Lower lobe of right lung (tissue), 2 donors: ENCODE measurements at regions not wholly inside any gene's neighbourhood (a gene's known extent, or its start where the extent isn't known, plus 50 kb on each side); places are given as distances from the start of the nearest gene placed in this dataset.

Experiments used
- ATAC-seq, 2 donors: fragments of 200-7000 bp; cut with Tn5 transposase; one replicate each; pipeline ENCODE4 v1.9.1; 2020 to 2022; ENCODE audit warnings: mild to moderate bottlenecking in 2 of 2, moderate library complexity in 2 of 2
- DNase-seq: peaks from one replicate; pipeline ENCODE4 v3.0.0-alpha.2; 2020
- H3K27ac ChIP-seq: fragments of 200-600 bp; one replicate; pipeline ENCODE4 v1.8.0; 2022
- H3K27me3 ChIP-seq: fragments of 200-600 bp; one replicate; pipeline ENCODE4 v1.8.0; 2022; ENCODE audit warnings: low read depth
- H3K36me3 ChIP-seq: fragments of 200-600 bp; one replicate; pipeline ENCODE4 v1.8.0; 2022; ENCODE audit warnings: mild to moderate bottlenecking
- H3K4me1 ChIP-seq: fragments of 200-600 bp; one replicate; pipeline ENCODE4 v1.8.0; 2022
- H3K4me3 ChIP-seq: fragments of 200-600 bp; one replicate; pipeline ENCODE4 v1.8.0; 2022; ENCODE audit warnings: mild to moderate bottlenecking
- H3K9me3 ChIP-seq: fragments of 200-600 bp; one replicate; pipeline ENCODE4 v1.8.0; 2022
- intact Hi-C: fragments of 100-400 bp; cut with DNase I; formaldehyde crosslinking; loops from one replicate; pipeline ENCODE4 v1.11.0; 2022
- TF ChIP-seq, protein P1 (sequence below): fragments of 200-600 bp; IDR thresholded peaks from one replicate; pipeline ENCODE4 v1.8.0; 2022; ENCODE audit warnings: antibody characterized with exemption, mild to moderate bottlenecking
- donor health status: DM: no; HTN: yes; CAD: no; lungs with severe emphysema.

DNA sequence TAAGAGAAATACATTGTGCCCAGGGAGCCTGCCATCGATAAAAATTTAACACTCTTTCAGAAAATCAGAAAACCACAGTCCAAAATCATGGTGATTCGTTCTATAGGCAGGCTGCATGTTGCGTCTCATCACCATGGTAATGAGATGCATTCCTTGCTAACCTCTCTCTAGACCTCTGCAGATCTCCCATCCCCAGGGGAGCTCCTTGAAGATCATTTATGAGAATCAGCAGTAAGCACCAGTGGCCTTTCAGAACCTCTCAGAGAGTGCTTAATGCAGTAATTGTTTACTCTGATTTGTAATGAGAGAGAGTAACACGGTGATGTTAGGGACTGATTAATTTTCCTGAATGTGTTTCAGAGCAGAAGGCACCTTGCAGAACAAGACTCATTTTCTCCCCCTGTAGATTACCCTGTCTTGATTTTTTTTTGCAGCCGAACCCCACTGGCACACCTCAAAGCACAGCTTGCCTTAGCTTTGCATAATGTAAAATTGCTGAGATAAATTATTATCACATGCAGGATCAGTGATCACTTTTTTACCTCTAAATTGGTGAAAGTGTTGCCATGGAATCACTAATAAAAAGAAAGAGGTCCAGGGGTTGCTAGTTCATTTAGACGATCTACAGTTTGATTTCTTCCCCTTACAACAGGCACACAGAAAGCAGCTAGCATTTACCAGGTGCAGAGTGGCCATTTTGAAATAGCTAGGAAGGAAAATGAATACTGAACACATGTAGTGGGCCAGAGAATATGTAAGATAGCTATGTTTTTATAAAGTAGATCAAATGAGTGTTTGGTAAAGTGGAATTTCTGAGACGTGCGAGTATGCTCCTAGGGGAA, 98.9 kb upstream of the CHL1 start:
- TF ChIP-seq, protein P1, sequence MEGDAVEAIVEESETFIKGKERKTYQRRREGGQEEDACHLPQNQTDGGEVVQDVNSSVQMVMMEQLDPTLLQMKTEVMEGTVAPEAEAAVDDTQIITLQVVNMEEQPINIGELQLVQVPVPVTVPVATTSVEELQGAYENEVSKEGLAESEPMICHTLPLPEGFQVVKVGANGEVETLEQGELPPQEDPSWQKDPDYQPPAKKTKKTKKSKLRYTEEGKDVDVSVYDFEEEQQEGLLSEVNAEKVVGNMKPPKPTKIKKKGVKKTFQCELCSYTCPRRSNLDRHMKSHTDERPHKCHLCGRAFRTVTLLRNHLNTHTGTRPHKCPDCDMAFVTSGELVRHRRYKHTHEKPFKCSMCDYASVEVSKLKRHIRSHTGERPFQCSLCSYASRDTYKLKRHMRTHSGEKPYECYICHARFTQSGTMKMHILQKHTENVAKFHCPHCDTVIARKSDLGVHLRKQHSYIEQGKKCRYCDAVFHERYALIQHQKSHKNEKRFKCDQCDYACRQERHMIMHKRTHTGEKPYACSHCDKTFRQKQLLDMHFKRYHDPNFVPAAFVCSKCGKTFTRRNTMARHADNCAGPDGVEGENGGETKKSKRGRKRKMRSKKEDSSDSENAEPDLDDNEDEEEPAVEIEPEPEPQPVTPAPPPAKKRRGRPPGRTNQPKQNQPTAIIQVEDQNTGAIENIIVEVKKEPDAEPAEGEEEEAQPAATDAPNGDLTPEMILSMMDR: no peak
- H3K36me3 ChIP-seq: no peaks in the 10 kb centered on the region
- no peak for DNase-seq
- H3K27me3 ChIP-seq: no peaks in the 10 kb centered on the region
- no peak overlapping the region for H3K4me3 ChIP-seq
- no peak for ATAC-seq
- H3K9me3 ChIP-seq: no peaks in the 10 kb centered on the region
- intact Hi-C loops: no loop called here
- no peaks in the 10 kb centered on the region for H3K4me1 ChIP-seq
- H3K27ac ChIP-seq: no peak overlapping the region

DNA sequence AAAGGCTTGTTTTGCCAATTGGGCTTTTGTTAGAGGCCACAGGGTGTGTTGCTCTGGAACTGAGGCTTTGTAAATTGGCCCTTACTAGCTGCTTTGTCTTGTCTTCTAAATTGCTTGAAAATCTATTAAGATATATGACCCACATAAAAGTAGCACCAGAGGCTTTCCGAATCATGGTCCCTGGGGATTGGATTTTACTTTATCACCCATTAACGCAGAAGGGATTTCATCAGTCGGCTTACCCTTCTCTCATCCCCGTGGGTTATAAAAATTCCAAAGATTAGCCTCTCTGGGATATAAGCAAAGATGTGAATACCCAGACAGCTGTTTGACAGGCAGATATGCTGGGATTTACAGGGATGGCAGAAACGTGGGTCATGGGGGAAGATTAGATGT, 98.3 kb upstream of the CHL1 start:
- no peaks in the 10 kb centered on the region for H3K4me1 ChIP-seq
- DNase-seq: no peak
- no peaks in the 10 kb centered on the region for H3K9me3 ChIP-seq
- no peak for ATAC-seq
- no peak overlapping the region for H3K4me3 ChIP-seq
- intact Hi-C loops: no loop called here
- no peaks in the 10 kb centered on the region for H3K27me3 ChIP-seq
- H3K36me3 ChIP-seq: no peaks in the 10 kb centered on the region
- TF ChIP-seq, protein P1: no peak
- no peak overlapping the region for H3K27ac ChIP-seq

DNA sequence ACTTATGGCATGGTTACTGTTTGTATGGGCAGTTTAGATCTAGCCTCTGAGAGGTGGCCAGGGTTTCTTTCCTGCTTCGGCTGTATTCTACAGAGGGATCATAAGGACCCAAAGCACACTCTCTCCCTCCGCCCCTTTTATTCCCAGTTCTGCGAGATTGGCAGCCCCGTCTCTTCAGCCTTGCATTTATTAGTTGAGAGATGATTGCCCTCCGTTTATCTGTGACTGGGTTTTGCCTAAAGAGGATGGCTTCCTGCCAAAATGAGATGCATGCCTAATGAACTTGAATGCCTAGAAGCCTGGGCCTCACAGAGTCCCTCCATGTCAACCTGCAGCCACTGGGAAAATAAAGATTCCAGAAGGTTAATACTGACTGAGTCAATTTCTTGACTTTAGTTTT, 97.1 kb upstream of the CHL1 start:
- H3K36me3 ChIP-seq: no peaks in the 10 kb centered on the region
- intact Hi-C loops: no loop called here

DNA sequence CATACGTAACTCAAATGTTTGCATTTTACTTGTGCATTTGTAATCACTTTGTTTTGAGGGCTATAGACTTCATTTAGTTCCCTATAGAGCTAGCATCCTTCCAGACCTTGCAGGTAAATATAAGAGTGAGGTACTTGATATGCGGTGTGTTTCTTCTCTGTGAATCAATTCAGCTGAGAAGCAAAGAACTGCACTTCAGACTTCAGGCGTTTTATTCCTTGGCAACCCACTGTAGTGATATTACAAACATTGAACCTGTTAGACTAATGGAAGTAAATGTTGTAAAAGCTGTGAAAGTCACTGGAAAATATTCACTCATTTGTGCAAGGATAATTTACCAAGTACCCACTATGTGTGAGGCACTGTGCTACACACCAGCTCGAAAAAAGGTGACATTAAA, 94.1 kb upstream of the CHL1 start:
- no peaks in the 10 kb centered on the region for H3K9me3 ChIP-seq
- no peak overlapping the region for H3K27ac ChIP-seq
- ATAC-seq (no peak), DNase-seq (no peak)
- H3K27me3 ChIP-seq: no peaks in the 10 kb centered on the region
- no peaks in the 10 kb centered on the region for H3K4me1 ChIP-seq
- no peaks in the 10 kb centered on the region for H3K36me3 ChIP-seq
- intact Hi-C loops: no loop called here
- no peak overlapping the region for H3K4me3 ChIP-seq
- TF ChIP-seq, protein P1: no peak

More for the DNA sequence above, 97.1 kb upstream of the CHL1 start:
- no peaks in the 10 kb centered on the region for H3K27me3 ChIP-seq
- TF ChIP-seq, protein P1: no peak
- no peak overlapping the region for H3K27ac ChIP-seq
- no peak overlapping the region for H3K4me3 ChIP-seq
- DNase-seq: no peak
- no peaks in the 10 kb centered on the region for H3K4me1 ChIP-seq
- no peaks in the 10 kb centered on the region for H3K9me3 ChIP-seq
- no peak for ATAC-seq

DNA sequence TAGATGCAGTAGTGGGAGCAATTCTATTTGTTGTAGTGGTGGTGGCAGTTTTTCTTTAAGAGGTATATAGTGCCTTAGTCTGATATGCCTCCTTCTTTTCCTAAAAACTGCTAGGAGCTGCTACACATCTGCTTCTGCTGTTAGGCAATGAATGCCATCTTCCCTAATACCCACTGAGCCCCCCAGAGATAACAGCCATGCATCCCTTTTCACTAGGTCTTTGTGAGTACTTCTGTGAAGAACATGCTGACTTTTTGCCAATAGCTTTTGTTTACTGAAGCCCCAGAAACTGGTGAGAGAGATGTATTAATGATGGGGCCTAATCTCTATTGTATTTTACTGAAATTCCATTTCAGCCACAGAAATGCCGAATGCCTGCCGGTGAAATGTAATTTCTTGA, 92.6 kb upstream of the CHL1 start:
- no peaks in the 10 kb centered on the region for H3K9me3 ChIP-seq
- no peak overlapping the region for H3K27ac ChIP-seq
- intact Hi-C loops: no loop called here
- no peak overlapping the region for H3K4me3 ChIP-seq
- no peaks in the 10 kb centered on the region for H3K4me1 ChIP-seq
- ATAC-seq: no peak
- no peaks in the 10 kb centered on the region for H3K36me3 ChIP-seq
- H3K27me3 ChIP-seq: no peaks in the 10 kb centered on the region
- DNase-seq: no peak
- TF ChIP-seq, protein P1: no peak
